ENCODE measurements at regions not wholly inside any gene's neighbourhood (a gene's known extent, or its start where the extent isn't known, plus 50 kb on each side); places are given as distances from the start of the nearest gene placed in this dataset.

GRCh38 chr16:62342216-62342615, 306.0 kb upstream of the CDH8 start:
- WGBS, 5 donors: 63 to 81% (median 77%) methylated on average over 2 of the region's 2 CpGs
- Histone ChIP-seq H3K9me3 (no peaks in the 10 kb centered on the region), H3K4me1 (no peaks in the 10 kb centered on the region), H3K4me3 (no peak overlapping the region), H3K27me3 (no peaks in the 10 kb centered on the region), H3K36me3 (no peaks in the 10 kb centered on the region), H3K27ac (no peak overlapping the region)
- no peak for DNase-seq
- intact Hi-C loops (cut with DNase I; ENCODE audit: low total_unique reads): no loop called here
- TF ChIP-seq EP300 (IDR thresholded peaks at IDR 0.05): no peak
- no peak for TF ChIP-seq CTCF (IDR thresholded peaks at IDR 0.05)
- TF ChIP-seq POLR2AphosphoS5 (IDR thresholded peaks at IDR 0.05): no peak
- TF ChIP-seq POLR2A (IDR thresholded peaks at IDR 0.05): no peak

DNA sequence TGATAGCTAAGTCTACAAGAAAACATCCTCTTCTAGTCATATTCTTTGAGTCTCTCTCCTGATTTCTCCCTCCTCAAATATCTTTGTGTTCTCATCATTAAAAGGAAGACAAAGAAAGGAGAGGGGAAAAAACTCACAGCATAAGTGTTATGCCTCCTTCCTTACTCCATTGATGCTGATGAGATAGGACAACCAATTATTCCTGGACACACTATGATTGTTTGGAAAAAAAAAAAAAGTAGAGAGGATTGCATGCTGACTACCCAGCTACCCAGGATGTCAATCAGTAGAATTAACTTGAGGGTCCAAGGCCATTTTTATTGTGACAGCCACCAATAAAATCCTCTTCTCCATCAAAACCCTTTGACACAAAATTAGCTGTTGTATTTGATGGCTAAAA, 299.1 kb upstream of the CDH8 start:
- Histone ChIP-seq H3K27ac (no peak overlapping the region), H3K4me3 (no peak overlapping the region), H3K36me3 (no peaks in the 10 kb centered on the region), H3K27me3 (no peaks in the 10 kb centered on the region), H3K4me1 (no peaks in the 10 kb centered on the region), H3K9me3 (no peaks in the 10 kb centered on the region)
- intact Hi-C loops (cut with DNase I; ENCODE audit: low total_unique reads): no loop called here
- no peak for TF ChIP-seq EP300 (IDR thresholded peaks at IDR 0.05)
- no peak for TF ChIP-seq CTCF (IDR thresholded peaks at IDR 0.05)
- no peak for DNase-seq

DNA sequence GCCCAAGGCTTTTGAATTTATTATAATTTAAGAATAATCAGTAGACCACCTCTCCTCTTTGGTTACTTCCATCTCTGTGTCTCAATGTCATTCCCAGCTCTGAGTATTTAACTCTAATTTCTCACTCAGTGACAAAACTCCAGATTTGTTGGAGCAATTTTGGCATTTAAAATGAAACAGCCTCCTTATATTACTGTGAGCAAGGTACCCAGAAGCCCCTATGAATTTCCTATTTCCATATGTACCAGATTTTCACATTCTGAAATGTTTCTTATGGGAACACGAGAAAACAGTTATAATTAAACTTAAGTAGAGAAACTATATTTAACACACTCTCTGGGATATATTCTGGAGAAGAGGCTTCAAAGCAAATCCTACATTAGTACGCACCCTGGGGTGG, 285.4 kb upstream of the CDH8 start:
- TF ChIP-seq EP300 (IDR thresholded peaks at IDR 0.05) (no peak), POLR2A (IDR thresholded peaks at IDR 0.05) (no peak), POLR2AphosphoS5 (IDR thresholded peaks at IDR 0.05) (no peak), CTCF (IDR thresholded peaks at IDR 0.05) (no peak)
- Histone ChIP-seq H3K27me3 (no peaks in the 10 kb centered on the region), H3K27ac (no peak overlapping the region), H3K36me3 (no peaks in the 10 kb centered on the region), H3K4me3 (no peak overlapping the region), H3K9me3 (no peaks in the 10 kb centered on the region), H3K4me1 (no peaks in the 10 kb centered on the region)
- intact Hi-C loops (cut with DNase I; ENCODE audit: low total_unique reads): no loop called here
- DNase-seq: no peak
- 54 to 84% (median 78%) methylated on average over 2 of the region's 2 CpGs for WGBS, 5 donors

DNA sequence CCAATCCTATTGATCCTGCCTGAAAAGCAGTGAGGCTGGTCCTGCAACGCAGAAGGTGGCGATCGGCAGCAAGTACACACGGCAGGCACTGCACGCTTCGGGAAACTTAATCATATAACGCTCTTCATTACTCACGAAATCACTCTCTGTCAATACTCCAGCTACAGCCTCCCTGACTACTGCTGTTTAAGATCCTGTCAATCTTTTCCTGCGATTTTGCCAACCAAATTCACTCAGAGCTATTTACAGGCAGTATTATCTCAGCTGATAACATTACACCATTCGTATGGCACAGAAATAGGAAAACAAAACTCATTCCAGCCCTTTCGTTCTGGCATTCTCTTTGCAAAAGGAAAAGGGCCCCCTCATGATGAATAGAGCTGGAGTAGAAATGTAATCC, 262.4 kb upstream of the CDH8 start:
- Histone ChIP-seq H3K27ac (no peak overlapping the region), H3K9me3 (peaks cover 0 to 6% (median 3%) of the 10 kb centered on the region in 4 donors), H3K4me1 (peaks cover 0 to 6% (median 0%) of the 10 kb centered on the region in 4 donors), H3K4me3 (no peak overlapping the region), H3K36me3 (no peaks in the 10 kb centered on the region), H3K27me3 (no peaks in the 10 kb centered on the region)
- intact Hi-C loops (cut with DNase I; ENCODE audit: low total_unique reads): no loop called here
- 26 to 50% (median 40%) methylated on average over 11 of the region's 11 CpGs for WGBS, 5 donors
- TF ChIP-seq EP300 (IDR thresholded peaks at IDR 0.05): no peak
- DNase-seq: peak in 1 of 2 donors; percentile 20

- Histone ChIP-seq H3K4me1 (peaks cover 0 to 6% (median 0%) of the 10 kb centered on the region in 4 donors), H3K9me3 (no peaks in the 10 kb centered on the region), H3K4me3 (no peak overlapping the region), H3K27me3 (no peaks in the 10 kb centered on the region), H3K36me3 (no peaks in the 10 kb centered on the region), H3K27ac (no peak overlapping the region)
- 78 to 82% (median 79%) methylated on average over 6 of the region's 6 CpGs for WGBS, 5 donors
- TF ChIP-seq CTCF (IDR thresholded peaks at IDR 0.05): no peak
- TF ChIP-seq EP300 (IDR thresholded peaks at IDR 0.05): no peak
- TF ChIP-seq POLR2AphosphoS5 (IDR thresholded peaks at IDR 0.05): no peak
- no peak for TF ChIP-seq POLR2A (IDR thresholded peaks at IDR 0.05)
- DNase-seq: no peak
- intact Hi-C loops (cut with DNase I; ENCODE audit: low total_unique reads): no loop called here
Observed at GRCh38 chr16:62294213-62294972, 258.2 kb upstream of the CDH8 start.

Measured in stomach (tissue), 8 donors.